Ovary (tissue), 7 donors: ENCODE measurements at regions not wholly inside any gene's neighbourhood (a gene's known extent, or its start where the extent isn't known, plus 50 kb on each side); places are given as distances from the start of the nearest gene placed in this dataset.

Experiments
- DNase-seq, 5 donors: peaks; one replicate each; pipeline ENCODE4 v3.0.0-alpha.2; 2019 to 2020
- H3K27ac ChIP-seq, 2 donors: fragments of 200-600 bp; one replicate each; pipeline versions ENCODE4 v1.5.1 to v1.8.0; 2019 to 2022
- H3K27me3 ChIP-seq: fragments of 200-600 bp; one replicate; pipeline ENCODE4 v1.8.0; 2022
- H3K36me3 ChIP-seq: fragments of 200-600 bp; sonication (generic); one replicate; pipeline ENCODE4 v1.5.1; 2019
- H3K4me1 ChIP-seq: one replicate; pipeline ENCODE4 v1.8.1; 2013; ENCODE audit warnings: mild to moderate bottlenecking, moderate library complexity; ENCODE audit not compliant: insufficient read depth
- H3K4me3 ChIP-seq: fragments of 200-600 bp; sonication (generic); one replicate; pipeline ENCODE4 v1.5.1; 2017
- H3K9me3 ChIP-seq, 2 donors: fragments of 200-600 bp in 1 of 2; sonication (generic) in 1 of 2; one replicate each; pipeline versions ENCODE4 v1.5.1 to v1.8.1; 2013 to 2019; ENCODE audit warnings: mild to moderate bottlenecking in 1 of 2, moderate library complexity in 1 of 2
- EP300 ChIP-seq: sonication (generic); formaldehyde crosslinking; IDR thresholded peaks from one replicate; pipeline ENCODE4 v1.6.1; 2017; ENCODE audit warnings: antibody characterized with exemption
- POLR2A ChIP-seq: fragments of 450-650 bp; IDR thresholded peaks from one replicate; pipeline ENCODE4 v1.6.1; 2017; ENCODE audit warnings: antibody characterized with exemption, mild to moderate bottlenecking, moderate library complexity
- WGBS, 3 donors: extraction: QIAGEN DNeasy Blood & Tissue Kit in 1 of 3; methylation state at CpG; one replicate each; pipeline versions ENCODE4 v1.1.5 to v1.1.7; 2013 to 2017; 5-methylcytosine and 5-hydroxymethylcytosine counted together
- intact Hi-C, 4 donors: fragments of 100-400 bp; cut with DNase I; formaldehyde crosslinking; loops; one replicate each; pipeline versions ENCODE4 v1.11.0 to v1.15.1; 2022 to 2023
- TF ChIP-seq, protein P1 (sequence below), 3 donors: fragments of 450-650 bp in 2 of 3; fragments of 200-600 bp in 1 of 3; IDR thresholded peaks; one replicate each; pipeline versions ENCODE4 v1.5.1 to v1.8.0; 2016 to 2022; ENCODE audit warnings: antibody characterized with exemption in 3 of 3, mild to moderate bottlenecking in 1 of 3
- donor health status: DM: no; HTN: no; CAD: no; lungs with moderate emphysema.
- donor health status: DM: no; HTN: no; CAD: no.
- donor health status: Bipolar disorder and iron deficiency.
- donor health status: DM: no; HTN: no; CAD: no.
- donor health status: DM: yes; HTN: yes; CAD: no.

DNA sequence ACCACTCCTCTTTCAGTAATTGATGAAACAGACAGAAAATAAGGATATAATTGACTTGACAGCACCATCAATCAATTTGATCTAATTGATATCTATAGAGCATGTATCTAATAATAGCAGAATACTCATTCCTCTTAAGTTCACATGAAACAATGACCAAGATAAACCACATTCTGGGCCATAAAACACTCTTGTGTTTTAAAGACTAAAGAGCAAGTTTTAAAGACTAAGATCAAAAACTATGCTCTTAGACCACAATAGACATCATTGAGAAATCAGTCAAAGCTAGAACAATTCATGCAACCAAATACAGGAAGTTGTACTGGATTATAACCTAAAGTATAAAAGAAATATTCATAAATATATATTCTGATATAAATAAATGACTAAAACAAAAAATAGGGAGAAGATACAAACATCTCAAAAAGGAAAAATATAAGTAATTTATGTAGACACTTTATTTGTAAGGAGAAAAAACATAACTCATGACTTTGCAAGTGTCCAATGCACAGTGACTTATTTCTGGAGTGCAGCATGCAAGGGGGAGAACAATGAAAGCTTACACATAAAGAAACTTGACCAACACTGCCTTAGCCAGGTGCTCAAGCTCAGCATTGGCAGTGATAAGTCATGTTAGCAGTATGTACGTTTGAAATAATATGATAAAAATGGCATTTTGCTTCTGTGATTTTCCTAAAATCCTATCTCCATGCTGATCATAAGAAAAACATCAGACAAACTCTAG lies 312.7 kb upstream of the IGFBP3 start:
- Histone ChIP-seq H3K36me3 (no peaks in the 10 kb centered on the region), H3K9me3 (no peaks in the 10 kb centered on the region), H3K4me3 (no peak overlapping the region), H3K4me1 (no peaks in the 10 kb centered on the region), H3K27me3 (no peaks in the 10 kb centered on the region), H3K27ac (no peak overlapping the region)
- 84 to 90% (median 85%) methylated on average over 1 of the region's 1 CpG for WGBS, 3 donors
- TF ChIP-seq POLR2A (no peak), EP300 (no peak)
- TF ChIP-seq, protein P1, sequence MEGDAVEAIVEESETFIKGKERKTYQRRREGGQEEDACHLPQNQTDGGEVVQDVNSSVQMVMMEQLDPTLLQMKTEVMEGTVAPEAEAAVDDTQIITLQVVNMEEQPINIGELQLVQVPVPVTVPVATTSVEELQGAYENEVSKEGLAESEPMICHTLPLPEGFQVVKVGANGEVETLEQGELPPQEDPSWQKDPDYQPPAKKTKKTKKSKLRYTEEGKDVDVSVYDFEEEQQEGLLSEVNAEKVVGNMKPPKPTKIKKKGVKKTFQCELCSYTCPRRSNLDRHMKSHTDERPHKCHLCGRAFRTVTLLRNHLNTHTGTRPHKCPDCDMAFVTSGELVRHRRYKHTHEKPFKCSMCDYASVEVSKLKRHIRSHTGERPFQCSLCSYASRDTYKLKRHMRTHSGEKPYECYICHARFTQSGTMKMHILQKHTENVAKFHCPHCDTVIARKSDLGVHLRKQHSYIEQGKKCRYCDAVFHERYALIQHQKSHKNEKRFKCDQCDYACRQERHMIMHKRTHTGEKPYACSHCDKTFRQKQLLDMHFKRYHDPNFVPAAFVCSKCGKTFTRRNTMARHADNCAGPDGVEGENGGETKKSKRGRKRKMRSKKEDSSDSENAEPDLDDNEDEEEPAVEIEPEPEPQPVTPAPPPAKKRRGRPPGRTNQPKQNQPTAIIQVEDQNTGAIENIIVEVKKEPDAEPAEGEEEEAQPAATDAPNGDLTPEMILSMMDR (IDR thresholded peaks at IDR 0.05), result no peak
- no peak for DNase-seq
- intact Hi-C loops, result no loop called here

DNA sequence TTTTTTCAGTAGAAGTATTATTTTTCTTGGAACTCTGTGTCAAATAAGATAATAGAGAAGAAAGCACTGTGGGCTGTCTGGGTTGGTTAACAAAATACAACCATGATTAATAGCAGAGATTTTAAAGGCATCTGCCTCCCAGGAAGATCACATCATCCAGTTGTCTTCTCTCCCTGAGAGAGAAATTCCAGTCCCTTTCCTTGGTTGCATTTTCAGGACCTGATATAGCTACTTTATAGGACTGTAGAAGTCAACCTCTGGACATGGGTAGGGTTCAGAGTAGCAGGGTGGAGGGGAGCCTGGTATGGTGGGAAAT lies 309.9 kb upstream of the IGFBP3 start:
- H3K36me3 ChIP-seq, result no peaks in the 10 kb centered on the region
- no peaks in the 10 kb centered on the region for H3K4me1 ChIP-seq
- DNase-seq, result no peak
- no peaks in the 10 kb centered on the region for H3K27me3 ChIP-seq
- TF ChIP-seq EP300 (no peak), POLR2A (no peak)
- TF ChIP-seq, protein P1 (IDR thresholded peaks at IDR 0.05), result no peak
- H3K4me3 ChIP-seq, result no peak overlapping the region
- intact Hi-C loops, result no loop called here
- H3K27ac ChIP-seq, result no peak overlapping the region
- H3K9me3 ChIP-seq, result no peaks in the 10 kb centered on the region

DNA sequence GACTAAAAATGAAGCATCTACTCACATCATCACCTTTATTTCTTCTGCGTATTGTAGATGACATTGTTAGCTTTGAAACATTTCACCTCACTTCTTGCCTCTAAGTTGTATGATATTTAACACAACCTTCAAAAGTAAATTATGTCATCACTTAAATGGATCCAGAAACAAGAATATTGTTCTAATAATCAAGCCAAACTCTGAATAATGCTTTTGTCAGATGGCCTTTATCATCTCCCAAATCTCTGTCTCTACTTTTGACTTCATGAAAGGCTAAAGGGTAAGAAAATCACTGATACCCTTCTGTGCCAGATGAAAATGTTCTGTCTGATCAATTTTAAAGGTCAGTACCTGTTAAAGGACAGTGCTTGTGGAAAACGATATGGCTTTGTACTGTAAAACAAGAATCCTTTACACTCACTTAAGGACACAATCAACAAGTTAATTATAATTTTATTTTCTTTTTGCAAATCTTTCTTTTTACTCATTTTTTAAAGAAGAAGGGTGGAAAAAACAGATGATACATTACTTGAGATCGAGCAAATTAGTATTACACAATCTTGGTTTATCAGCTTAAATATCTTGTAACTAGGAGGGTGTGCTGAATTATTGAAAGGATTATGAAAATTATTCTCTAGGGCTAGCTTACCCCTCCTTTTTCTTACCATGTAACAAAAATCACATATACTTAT lies 309.4 kb upstream of the IGFBP3 start:
- TF ChIP-seq, protein P1 (IDR thresholded peaks at IDR 0.05), result no peak
- TF ChIP-seq EP300, result no peak
- TF ChIP-seq POLR2A, result no peak

DNA sequence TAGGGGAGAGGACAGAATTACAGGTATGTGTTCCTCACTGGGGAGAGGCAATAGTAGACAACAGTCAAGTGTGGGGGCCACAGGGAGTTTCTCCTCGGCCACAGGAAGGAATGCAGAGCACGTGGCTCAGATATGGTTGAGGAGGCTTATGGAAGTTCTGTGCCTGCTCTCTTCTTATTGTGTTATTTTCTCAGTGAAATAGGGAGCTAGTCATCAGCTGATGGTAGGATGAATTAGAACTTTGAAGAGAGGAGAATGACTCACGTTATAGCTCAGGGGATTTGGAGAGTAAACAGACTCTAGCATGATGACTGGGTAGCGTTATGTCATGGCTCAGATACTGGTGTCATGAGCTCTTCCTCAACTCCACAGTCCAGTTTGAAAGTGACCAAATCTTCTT lies 308.3 kb upstream of the IGFBP3 start:
- Histone ChIP-seq H3K27me3 (no peaks in the 10 kb centered on the region), H3K27ac (no peak overlapping the region), H3K4me1 (no peaks in the 10 kb centered on the region), H3K9me3 (no peaks in the 10 kb centered on the region), H3K36me3 (no peaks in the 10 kb centered on the region), H3K4me3 (no peak overlapping the region)
- 76 to 80% (median 77%) methylated on average over 4 of the region's 4 CpGs for WGBS, 3 donors
- TF ChIP-seq, protein P1 (IDR thresholded peaks at IDR 0.05), result no peak
- TF ChIP-seq EP300 (no peak), POLR2A (no peak)
- DNase-seq, result no peak
- intact Hi-C loops, result no loop called here

More for the DNA sequence above, 309.4 kb upstream of the IGFBP3 start:
- H3K4me1 ChIP-seq, result no peaks in the 10 kb centered on the region
- DNase-seq, result no peak
- no peak overlapping the region for H3K4me3 ChIP-seq
- no peaks in the 10 kb centered on the region for H3K9me3 ChIP-seq
- no peaks in the 10 kb centered on the region for H3K27me3 ChIP-seq
- H3K36me3 ChIP-seq, result no peaks in the 10 kb centered on the region
- WGBS, 3 donors, result 44 to 56% (median 46%) methylated on average over 3 of the region's 3 CpGs
- intact Hi-C loops, result no loop called here
- no peak overlapping the region for H3K27ac ChIP-seq
